Heart left ventricle (tissue), 13 donors: ENCODE measurements at regions not wholly inside any gene's neighbourhood (a gene's known extent, or its start where the extent isn't known, plus 50 kb on each side); places are given as distances from the start of the nearest gene placed in this dataset.

Experiments used
- POLR2A ChIP-seq, 2 donors: fragments of 450-650 bp; IDR thresholded peaks; one replicate each; pipeline ENCODE4 v1.6.1; 2017; ENCODE audit warnings: antibody characterized with exemption in 2 of 2, mild to moderate bottlenecking in 2 of 2, moderate library complexity in 2 of 2
- TF ChIP-seq, protein P1 (sequence below), 12 donors: fragments of 200-600 bp; sonication (generic) in 4 of 12; IDR thresholded peaks; one replicate each; pipeline versions ENCODE4 v1.5.0 to v1.8.0; 2018 to 2022; ENCODE audit warnings: antibody characterized with exemption in 12 of 12, mild to moderate bottlenecking in 5 of 12
- donor health status: ischemic (EF 13 %, LVEDD 7.1; RV severe dilation, severe dysfunction).
- donor health status: DM: no; HTN: yes; CAD: no.
- donor health status: DM: no; HTN: no; CAD: no.
- donor health status: ischemic (EF 25% LVEDD 6.9; RV normal size, moderate dysfunction).
- donor health status: ischemic (EF 25% LVEDD 5.7; RV mildly dilated, moderate dysfunction).
- donor health status: ischemic (EF 35%, LVEDD 5.7; RV mildly dilated, moderate dysfunction).
- donor health status: nonischemic (EF 11% LVEDD 7.7; RV severe dilation, severe dysfunction).
- donor health status: DM: yes; HTN: yes; CAD: no.
- donor health status: PGD.
- donor health status: ischemic (EF 29% LVEDD 5.4; RV normal size, mild dysfunction).
- donor health status: nonischemic (EF 23%, LVEDD 6.1; RV moderate dilation, normal function).

- TF ChIP-seq, protein P1, sequence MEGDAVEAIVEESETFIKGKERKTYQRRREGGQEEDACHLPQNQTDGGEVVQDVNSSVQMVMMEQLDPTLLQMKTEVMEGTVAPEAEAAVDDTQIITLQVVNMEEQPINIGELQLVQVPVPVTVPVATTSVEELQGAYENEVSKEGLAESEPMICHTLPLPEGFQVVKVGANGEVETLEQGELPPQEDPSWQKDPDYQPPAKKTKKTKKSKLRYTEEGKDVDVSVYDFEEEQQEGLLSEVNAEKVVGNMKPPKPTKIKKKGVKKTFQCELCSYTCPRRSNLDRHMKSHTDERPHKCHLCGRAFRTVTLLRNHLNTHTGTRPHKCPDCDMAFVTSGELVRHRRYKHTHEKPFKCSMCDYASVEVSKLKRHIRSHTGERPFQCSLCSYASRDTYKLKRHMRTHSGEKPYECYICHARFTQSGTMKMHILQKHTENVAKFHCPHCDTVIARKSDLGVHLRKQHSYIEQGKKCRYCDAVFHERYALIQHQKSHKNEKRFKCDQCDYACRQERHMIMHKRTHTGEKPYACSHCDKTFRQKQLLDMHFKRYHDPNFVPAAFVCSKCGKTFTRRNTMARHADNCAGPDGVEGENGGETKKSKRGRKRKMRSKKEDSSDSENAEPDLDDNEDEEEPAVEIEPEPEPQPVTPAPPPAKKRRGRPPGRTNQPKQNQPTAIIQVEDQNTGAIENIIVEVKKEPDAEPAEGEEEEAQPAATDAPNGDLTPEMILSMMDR (IDR thresholded peaks at IDR 0.05): no peak
- TF ChIP-seq POLR2A (IDR thresholded peaks at IDR 0.05): no peak
Observed at GRCh38 chr15:98506172-98506571, 142.2 kb upstream of the IGF1R start.
